ENCODE measurements at regions not wholly inside any gene's neighbourhood (a gene's known extent, or its start where the extent isn't known, plus 50 kb on each side); places are given as distances from the start of the nearest gene placed in this dataset.

DNA sequence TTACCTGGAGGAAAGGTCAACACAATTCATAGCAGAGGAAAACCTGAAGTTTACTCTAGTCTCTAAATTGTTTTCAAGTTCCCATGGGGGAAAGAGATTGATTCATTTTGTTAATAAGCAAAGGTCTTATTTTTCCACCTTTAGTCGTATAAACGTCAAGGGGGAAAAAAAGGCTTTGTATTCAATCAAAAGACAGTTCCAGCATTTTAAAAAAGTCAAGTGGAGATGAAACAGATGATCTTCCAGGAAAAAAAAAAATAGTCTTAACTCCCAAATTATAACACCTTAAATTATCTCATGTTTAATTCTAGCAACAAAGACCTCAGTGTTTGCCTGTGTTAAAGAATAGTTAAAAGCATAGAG is 140.5 kb downstream of the TOMM20 start:
- DNase-seq (ENCODE audit: low spot score) = no peak
- Histone ChIP-seq H3K27ac (ENCODE audit: low read depth, low read length, poor library complexity, severe bottlenecking) (no peak overlapping the region), H2AFZ (ENCODE audit: low read length) (peak overlapping the region; percentile 91), H3K36me3 (ENCODE audit: insufficient read depth, low read length) (no peaks in the 10 kb centered on the region), H3K4me3 (ENCODE audit: low read depth, low read length, poor library complexity, severe bottlenecking) (no peak overlapping the region), H3K4me1 (ENCODE audit: insufficient read depth, low read length, poor library complexity, severe bottlenecking) (peaks cover 51% of the 10 kb centered on the region), H3K9me2 (ENCODE audit: insufficient read depth, low read length) (no peaks in the 10 kb centered on the region), H3K9me3 (ENCODE audit: low read length) (no peaks in the 10 kb centered on the region), H4K20me1 (ENCODE audit: insufficient read depth, low read length) (no peaks in the 10 kb centered on the region), H3K79me2 (ENCODE audit: insufficient read depth, low read depth, low read length) (no peaks in the 10 kb centered on the region), H3K4me2 (ENCODE audit: low read length) (peak overlapping the region; percentile 49)
- ChIA-PET POLR2A (interaction anchor here (0.7 to 2.1 kb wide), 3 partner anchors 8 to 13 kb away, joined by 3 to 14 read pairs (median 3); no protein-coding TSS in a partner anchor), CTCF (ENCODE audit: unreplicated experiment) (no interaction called here)
- intact Hi-C loops (cut with micrococcal nuclease; ENCODE audit: unreplicated experiment) = no loop called here
- TF ChIP-seq, protein P1, sequence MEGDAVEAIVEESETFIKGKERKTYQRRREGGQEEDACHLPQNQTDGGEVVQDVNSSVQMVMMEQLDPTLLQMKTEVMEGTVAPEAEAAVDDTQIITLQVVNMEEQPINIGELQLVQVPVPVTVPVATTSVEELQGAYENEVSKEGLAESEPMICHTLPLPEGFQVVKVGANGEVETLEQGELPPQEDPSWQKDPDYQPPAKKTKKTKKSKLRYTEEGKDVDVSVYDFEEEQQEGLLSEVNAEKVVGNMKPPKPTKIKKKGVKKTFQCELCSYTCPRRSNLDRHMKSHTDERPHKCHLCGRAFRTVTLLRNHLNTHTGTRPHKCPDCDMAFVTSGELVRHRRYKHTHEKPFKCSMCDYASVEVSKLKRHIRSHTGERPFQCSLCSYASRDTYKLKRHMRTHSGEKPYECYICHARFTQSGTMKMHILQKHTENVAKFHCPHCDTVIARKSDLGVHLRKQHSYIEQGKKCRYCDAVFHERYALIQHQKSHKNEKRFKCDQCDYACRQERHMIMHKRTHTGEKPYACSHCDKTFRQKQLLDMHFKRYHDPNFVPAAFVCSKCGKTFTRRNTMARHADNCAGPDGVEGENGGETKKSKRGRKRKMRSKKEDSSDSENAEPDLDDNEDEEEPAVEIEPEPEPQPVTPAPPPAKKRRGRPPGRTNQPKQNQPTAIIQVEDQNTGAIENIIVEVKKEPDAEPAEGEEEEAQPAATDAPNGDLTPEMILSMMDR (conservative IDR thresholded peaks at IDR 0.05; ENCODE audit: low read length) = no peak
- TF ChIP-seq EZH2phosphoT487 (IDR thresholded peaks at IDR 0.05; ENCODE audit: borderline replicate concordance, low read depth, low read length) = no peak
- BruUV-seq (replicated peaks) = no TSS peak

DNA sequence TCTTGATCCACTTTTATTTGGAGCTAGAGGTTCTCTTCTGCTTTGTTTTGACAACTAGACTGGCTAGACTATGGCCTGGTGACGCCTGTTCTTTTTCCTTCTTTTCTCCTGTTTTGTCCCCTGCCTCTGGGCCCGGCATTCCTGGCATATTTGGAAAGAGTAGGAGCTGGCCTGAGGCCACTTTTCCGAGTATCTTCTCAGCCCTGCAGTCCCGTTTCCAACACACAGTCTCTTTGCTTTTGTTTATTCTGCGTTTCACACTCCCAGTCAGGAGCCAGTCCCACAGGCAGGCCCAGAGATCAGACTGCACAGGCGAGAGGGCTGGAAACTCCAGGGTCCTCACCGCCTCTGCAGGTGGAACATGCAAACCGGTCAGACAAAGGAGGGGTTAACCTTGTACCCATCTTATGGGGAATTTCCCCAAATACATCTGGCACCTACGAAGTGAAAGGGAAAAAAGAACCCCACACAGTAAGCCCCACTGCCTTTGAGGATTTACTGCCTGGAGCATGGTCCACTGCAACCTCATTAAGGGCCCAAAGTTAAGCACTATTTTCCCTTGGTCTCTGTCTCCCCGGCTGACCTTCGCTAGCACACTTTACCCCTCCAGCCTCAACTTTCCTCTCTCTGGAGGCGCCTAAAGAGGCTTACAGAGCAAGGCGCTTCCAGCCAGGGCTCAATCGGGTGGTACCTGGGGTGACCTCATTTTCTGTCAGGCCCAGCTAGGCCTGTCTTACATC is 141.1 kb downstream of the TOMM20 start:
- no peaks in the 10 kb centered on the region for H3K9me2 ChIP-seq (ENCODE audit: insufficient read depth, low read length)

More for the DNA sequence above, 141.1 kb downstream of the TOMM20 start:
- TF ChIP-seq, protein P1 (conservative IDR thresholded peaks at IDR 0.05; ENCODE audit: low read length) = no peak
- no peak for TF ChIP-seq EZH2phosphoT487 (IDR thresholded peaks at IDR 0.05; ENCODE audit: borderline replicate concordance, low read depth, low read length)
- Histone ChIP-seq H3K27ac (ENCODE audit: low read depth, low read length, poor library complexity, severe bottlenecking) (peak overlapping the region; percentile 1), H4K20me1 (ENCODE audit: insufficient read depth, low read length) (no peaks in the 10 kb centered on the region), H3K4me2 (ENCODE audit: low read length) (peak overlapping the region; percentile 49), H3K4me3 (ENCODE audit: low read depth, low read length, poor library complexity, severe bottlenecking) (no peak overlapping the region), H2AFZ (ENCODE audit: low read length) (peak overlapping the region; percentile 91), H3K79me2 (ENCODE audit: insufficient read depth, low read depth, low read length) (no peaks in the 10 kb centered on the region), H3K9me3 (ENCODE audit: low read length) (no peaks in the 10 kb centered on the region), H3K4me1 (ENCODE audit: insufficient read depth, low read length, poor library complexity, severe bottlenecking) (peaks cover 51% of the 10 kb centered on the region), H3K36me3 (ENCODE audit: insufficient read depth, low read length) (no peaks in the 10 kb centered on the region)
- DNase-seq (ENCODE audit: low spot score) = peak; percentile 42
- BruUV-seq (replicated peaks) = no TSS peak
- intact Hi-C loops (cut with micrococcal nuclease; ENCODE audit: unreplicated experiment) = no loop called here
- ChIA-PET POLR2A (interaction anchor here (0.8 to 1.4 kb wide), 9 partner anchors 9 to 92 kb away, joined by 3 to 7 read pairs (median 4); no protein-coding TSS in a partner anchor), CTCF (ENCODE audit: unreplicated experiment) (interaction anchor here (1.0 kb wide), 1 partner anchor 11 kb away, joined by 3 read pairs; no protein-coding TSS in a partner anchor)

Data from OCI-LY7 (cell line).